Upper lobe of left lung (tissue), 6 donors: ENCODE measurements at regions not wholly inside any gene's neighbourhood (a gene's known extent, or its start where the extent isn't known, plus 50 kb on each side); places are given as distances from the start of the nearest gene placed in this dataset.

Source experiments
- ATAC-seq, 2 donors: fragments of 200-7000 bp; cut with Tn5 transposase; one replicate each; pipeline ENCODE4 v1.9.1; 2022; ENCODE audit warnings: mild to moderate bottlenecking in 2 of 2, moderate library complexity in 2 of 2; ENCODE audit not compliant: low FRiP score in 2 of 2
- DNase-seq, 2 donors: peaks; one replicate each; pipeline ENCODE4 v3.0.0-alpha.2; 2019 to 2020
- H3K27ac ChIP-seq, 4 donors: fragments of 200-600 bp; sonication (generic); one replicate each; pipeline ENCODE4 v1.5.1; 2016 to 2019
- H3K27me3 ChIP-seq, 4 donors: fragments of 200-600 bp; sonication (generic); one replicate each; pipeline ENCODE4 v1.5.1; 2017 to 2019
- H3K36me3 ChIP-seq, 4 donors: fragments of 200-600 bp; sonication (generic); one replicate each; pipeline ENCODE4 v1.5.1; 2016 to 2019
- H3K4me1 ChIP-seq, 4 donors: fragments of 200-600 bp; sonication (generic); one replicate each; pipeline ENCODE4 v1.5.1; 2018 to 2019
- H3K4me3 ChIP-seq, 4 donors: fragments of 200-600 bp; sonication (generic); one replicate each; pipeline ENCODE4 v1.5.1; 2017 to 2019; ENCODE audit warnings: mild to moderate bottlenecking in 2 of 4, moderate library complexity in 1 of 4
- H3K9me3 ChIP-seq, 4 donors: fragments of 200-600 bp; sonication (generic); one replicate each; pipeline ENCODE4 v1.5.1; 2018 to 2019
- EP300 ChIP-seq, 4 donors: sonication (generic); formaldehyde crosslinking; IDR thresholded peaks; one replicate each; pipeline ENCODE4 v1.5.1; 2017; ENCODE audit warnings: antibody characterized with exemption in 4 of 4, control low read depth in 2 of 4
- POLR2A ChIP-seq, 4 donors: fragments of 450-650 bp; IDR thresholded peaks; one replicate each; pipeline ENCODE4 v1.5.1; 2016 to 2017; ENCODE audit warnings: antibody characterized with exemption in 4 of 4, mild to moderate bottlenecking in 2 of 4
- POLR2AphosphoS5 ChIP-seq, 2 donors: sonication (generic); formaldehyde crosslinking; IDR thresholded peaks; one replicate each; pipeline ENCODE4 v1.5.1; 2017; ENCODE audit warnings: antibody characterized with exemption in 2 of 2
- WGBS, 2 donors: methylation state at CpG; one replicate each; pipeline ENCODE4 v1.1.5; 2017 to 2018; 5-methylcytosine and 5-hydroxymethylcytosine counted together
- TF ChIP-seq, protein P1 (sequence below), 6 experiments: fragments of 450-650 bp in 4 of 6; fragments of 200-600 bp in 2 of 6; sonication (generic) in 2 of 6; IDR thresholded peaks; one replicate each; pipeline ENCODE4 v1.5.1; 2016 to 2019; ENCODE audit warnings: antibody characterized with exemption in 6 of 6
- donor health status: DM: no; HTN: no; CAD: no; lungs with moderate emphysema.
- donor health status: DM: no; HTN: yes; CAD: no; lungs with severe emphysema.

DNA sequence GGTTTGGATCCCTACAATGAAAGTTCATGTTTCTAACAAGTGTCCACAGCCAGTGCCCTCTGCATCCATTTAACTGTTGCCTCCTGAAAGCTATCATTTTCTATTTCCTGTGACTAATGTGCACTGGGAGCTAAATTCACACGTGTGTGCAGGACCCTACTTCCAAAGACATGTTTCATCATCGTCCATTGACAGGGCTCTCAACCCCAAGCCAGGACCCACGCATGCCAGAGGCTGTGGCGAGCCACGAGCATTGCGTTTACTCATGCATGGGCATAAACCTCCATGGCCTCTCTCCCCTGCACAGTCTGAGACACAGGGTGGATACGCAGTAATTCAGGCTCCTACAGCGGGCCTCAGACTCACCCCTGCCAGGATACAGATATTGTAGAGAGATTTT is 153.2 kb downstream of the MAFB start:
- Histone ChIP-seq H3K27ac (no peak overlapping the region), H3K4me1 (no peaks in the 10 kb centered on the region), H3K4me3 (no peak overlapping the region), H3K9me3 (peaks cover 0 to 15% (median 11%) of the 10 kb centered on the region in 4 donors), H3K27me3 (no peaks in the 10 kb centered on the region), H3K36me3 (no peaks in the 10 kb centered on the region)
- TF ChIP-seq POLR2A (IDR thresholded peaks at IDR 0.05) (no peak), EP300 (IDR thresholded peaks at IDR 0.05) (no peak), POLR2AphosphoS5 (IDR thresholded peaks at IDR 0.05) (no peak)
- TF ChIP-seq, protein P1, sequence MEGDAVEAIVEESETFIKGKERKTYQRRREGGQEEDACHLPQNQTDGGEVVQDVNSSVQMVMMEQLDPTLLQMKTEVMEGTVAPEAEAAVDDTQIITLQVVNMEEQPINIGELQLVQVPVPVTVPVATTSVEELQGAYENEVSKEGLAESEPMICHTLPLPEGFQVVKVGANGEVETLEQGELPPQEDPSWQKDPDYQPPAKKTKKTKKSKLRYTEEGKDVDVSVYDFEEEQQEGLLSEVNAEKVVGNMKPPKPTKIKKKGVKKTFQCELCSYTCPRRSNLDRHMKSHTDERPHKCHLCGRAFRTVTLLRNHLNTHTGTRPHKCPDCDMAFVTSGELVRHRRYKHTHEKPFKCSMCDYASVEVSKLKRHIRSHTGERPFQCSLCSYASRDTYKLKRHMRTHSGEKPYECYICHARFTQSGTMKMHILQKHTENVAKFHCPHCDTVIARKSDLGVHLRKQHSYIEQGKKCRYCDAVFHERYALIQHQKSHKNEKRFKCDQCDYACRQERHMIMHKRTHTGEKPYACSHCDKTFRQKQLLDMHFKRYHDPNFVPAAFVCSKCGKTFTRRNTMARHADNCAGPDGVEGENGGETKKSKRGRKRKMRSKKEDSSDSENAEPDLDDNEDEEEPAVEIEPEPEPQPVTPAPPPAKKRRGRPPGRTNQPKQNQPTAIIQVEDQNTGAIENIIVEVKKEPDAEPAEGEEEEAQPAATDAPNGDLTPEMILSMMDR (IDR thresholded peaks at IDR 0.05) = no peak
- no peak for ATAC-seq
- DNase-seq = no peak
- 88% methylated on average over 8 of the region's 8 CpGs for WGBS, 2 donors

DNA sequence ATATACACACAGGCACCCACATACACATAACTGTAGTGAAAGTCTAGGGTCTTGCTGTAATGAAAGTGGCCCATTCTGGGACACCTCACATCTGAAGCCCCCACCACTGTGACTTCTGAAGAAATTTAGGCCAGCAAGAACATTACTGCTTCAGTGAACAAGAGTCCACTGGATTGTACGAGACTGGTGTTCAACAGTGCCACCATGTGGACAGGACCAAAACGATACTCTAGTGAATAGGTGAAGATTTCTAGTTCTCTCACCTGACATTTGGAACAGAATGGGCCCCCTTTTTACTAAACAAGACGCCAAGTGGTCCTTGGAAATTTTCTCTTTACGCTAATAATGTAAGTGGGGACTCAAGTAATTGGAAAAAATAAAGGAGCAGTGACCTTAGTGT is 156.9 kb downstream of the MAFB start:
- Histone ChIP-seq H3K4me1 (no peaks in the 10 kb centered on the region), H3K36me3 (no peaks in the 10 kb centered on the region), H3K27me3 (no peaks in the 10 kb centered on the region), H3K4me3 (no peak overlapping the region), H3K9me3 (peaks cover 0 to 15% (median 11%) of the 10 kb centered on the region in 4 donors), H3K27ac (no peak overlapping the region)
- ATAC-seq (no peak), DNase-seq (peak in 1 of 2 donors; percentile 28)
- no peak for TF ChIP-seq EP300 (IDR thresholded peaks at IDR 0.05)
- TF ChIP-seq, protein P1 (IDR thresholded peaks at IDR 0.05) = peak in 2 of 6 experiments; percentile 16 to 32
- WGBS, 2 donors = 67 to 75% methylated on average over 4 of the region's 4 CpGs

DNA sequence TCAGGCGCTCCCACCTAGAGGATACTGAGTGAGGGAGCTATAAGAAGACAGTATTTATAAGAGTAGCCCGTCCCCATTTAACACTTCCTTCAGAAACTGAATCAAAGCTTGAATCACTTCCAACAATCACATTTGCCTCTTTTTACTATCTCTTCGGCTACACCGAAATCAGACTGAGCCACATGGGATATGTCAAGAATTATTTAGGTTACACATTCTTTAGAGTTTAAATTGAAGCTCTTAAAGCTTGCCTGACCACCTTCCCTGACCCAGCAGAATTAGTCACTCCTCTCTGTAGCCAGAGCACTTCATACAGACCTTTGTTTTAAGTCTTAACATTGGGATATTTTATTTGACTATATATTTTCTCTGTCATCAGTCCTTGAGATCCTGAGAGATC is 163.7 kb downstream of the MAFB start:
- TF ChIP-seq, protein P1 (IDR thresholded peaks at IDR 0.05) = no peak
- TF ChIP-seq POLR2AphosphoS5 (IDR thresholded peaks at IDR 0.05) = no peak
- TF ChIP-seq EP300 (IDR thresholded peaks at IDR 0.05) = no peak
- no peak for TF ChIP-seq POLR2A (IDR thresholded peaks at IDR 0.05)
- ATAC-seq (no peak), DNase-seq (no peak)
- H3K27ac ChIP-seq = no peak overlapping the region
- H3K36me3 ChIP-seq = no peaks in the 10 kb centered on the region
- 77 to 81% methylated on average over 4 of the region's 4 CpGs for WGBS, 2 donors
- H3K27me3 ChIP-seq = no peaks in the 10 kb centered on the region
- no peak overlapping the region for H3K4me3 ChIP-seq
- no peaks in the 10 kb centered on the region for H3K4me1 ChIP-seq
- peaks cover 0 to 6% (median 6%) of the 10 kb centered on the region in 4 donors for H3K9me3 ChIP-seq

DNA sequence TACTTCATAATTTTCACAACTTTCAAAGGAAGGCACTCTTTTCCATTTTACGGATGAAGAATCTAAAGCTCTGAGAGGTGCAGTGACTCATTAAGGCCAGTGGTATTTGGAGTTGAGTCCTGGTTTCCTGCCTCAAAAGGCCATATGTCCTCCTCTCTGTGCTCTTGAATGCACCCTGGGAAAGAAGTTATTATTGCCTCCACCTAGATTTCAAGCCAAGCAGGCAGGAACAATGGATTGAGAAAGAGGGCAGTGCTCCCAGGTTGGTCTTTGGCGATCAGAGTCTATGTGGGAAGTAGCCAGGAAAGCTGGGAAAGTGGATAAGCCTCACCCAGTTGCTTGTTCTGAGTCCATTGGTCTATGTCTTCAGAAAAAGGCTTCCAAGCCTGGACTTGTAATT is 165.0 kb downstream of the MAFB start:
- Histone ChIP-seq H3K27me3 (no peaks in the 10 kb centered on the region), H3K27ac (no peak overlapping the region), H3K4me1 (no peaks in the 10 kb centered on the region), H3K36me3 (no peaks in the 10 kb centered on the region), H3K4me3 (no peak overlapping the region), H3K9me3 (peaks cover 0 to 6% (median 6%) of the 10 kb centered on the region in 4 donors)
- TF ChIP-seq, protein P1 (IDR thresholded peaks at IDR 0.05) = no peak
- TF ChIP-seq EP300 (IDR thresholded peaks at IDR 0.05) (no peak), POLR2AphosphoS5 (IDR thresholded peaks at IDR 0.05) (no peak), POLR2A (IDR thresholded peaks at IDR 0.05) (no peak)
- WGBS, 2 donors = 89 to 92% methylated on average over 2 of the region's 2 CpGs
- no peak for ATAC-seq
- DNase-seq = no peak

DNA sequence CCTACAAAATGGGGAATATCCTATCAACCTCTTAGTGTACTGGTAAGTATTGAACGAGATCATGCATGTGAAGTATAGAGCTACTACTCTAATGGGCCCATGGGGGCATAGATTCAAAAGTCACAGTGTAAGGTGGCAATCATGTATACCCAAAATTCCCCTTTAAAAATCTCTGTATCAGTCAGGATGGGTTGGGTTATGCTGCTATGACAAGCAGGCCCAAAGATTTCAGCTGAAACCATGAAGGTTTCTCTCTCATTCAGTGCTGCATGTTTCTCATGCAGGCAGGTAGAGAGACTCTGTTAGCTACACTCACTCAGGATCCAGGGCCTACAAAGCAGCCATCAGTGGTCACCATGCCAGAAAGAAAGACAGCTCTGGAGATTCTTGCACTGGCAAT is 166.6 kb downstream of the MAFB start:
- Histone ChIP-seq H3K27me3 (no peaks in the 10 kb centered on the region), H3K9me3 (peaks cover 0 to 6% (median 6%) of the 10 kb centered on the region in 4 donors), H3K36me3 (no peaks in the 10 kb centered on the region), H3K27ac (no peak overlapping the region), H3K4me3 (no peak overlapping the region), H3K4me1 (no peaks in the 10 kb centered on the region)
- TF ChIP-seq, protein P1 (IDR thresholded peaks at IDR 0.05) = no peak
- no peak for TF ChIP-seq EP300 (IDR thresholded peaks at IDR 0.05)
- TF ChIP-seq POLR2A (IDR thresholded peaks at IDR 0.05) = no peak
- no peak for TF ChIP-seq POLR2AphosphoS5 (IDR thresholded peaks at IDR 0.05)
- ATAC-seq (no peak), DNase-seq (no peak)
- WGBS, 2 donors = 85 to 100% methylated on average over 1 of the region's 1 CpG
